Fibroblast of gingiva (primary cell): ENCODE measurements at regions not wholly inside any gene's neighbourhood (a gene's known extent, or its start where the extent isn't known, plus 50 kb on each side); places are given as distances from the start of the nearest gene placed in this dataset.
"Not testable (repeated sequence)": the region's sequence is repeated elsewhere in the genome, so short reads cannot be mapped to it uniquely, and the experiment has no call there.

ENCODE experiments used
- DNase-seq: peaks from one replicate; pipeline ENCODE4 v3.0.0-alpha.2; 2011; ENCODE audit warnings: low read depth

- not testable (repeated sequence) for DNase-seq
These were observed 107.3 kb upstream of the IKBKE start for GRCh38 chr1:206362994-206363393.

GRCh38 chr1:206365271-206365670 lies 105.0 kb upstream of the IKBKE start:
- peak; percentile 34 for DNase-seq

GRCh38 chr1:206366131-206366530 lies 104.1 kb upstream of the IKBKE start:
- peak; percentile 66 for DNase-seq

GRCh38 chr1:206366772-206367171 lies 103.5 kb upstream of the IKBKE start:
- not testable (repeated sequence) for DNase-seq

- DNase-seq, result not testable (repeated sequence)
These were observed 102.2 kb upstream of the IKBKE start for GRCh38 chr1:206367955-206368622.

- DNase-seq, result not testable (repeated sequence)
These were observed 95.6 kb upstream of the IKBKE start for GRCh38 chr1:206374725-206375124.

- not testable (repeated sequence) for DNase-seq
These were observed 94.7 kb upstream of the IKBKE start for GRCh38 chr1:206375552-206375951.

GRCh38 chr1:206378506-206378905 lies 91.8 kb upstream of the IKBKE start:
- not testable (repeated sequence) for DNase-seq

- DNase-seq, result not testable (repeated sequence)
These were observed 91.0 kb upstream of the IKBKE start for GRCh38 chr1:206379245-206379644.

- peak; percentile 64 for DNase-seq
These were observed 90.0 kb upstream of the IKBKE start for GRCh38 chr1:206380163-206380790.

- DNase-seq, result peak; percentile 54
These were observed 89.3 kb upstream of the IKBKE start for GRCh38 chr1:206380791-206381610.

GRCh38 chr1:206384029-206384807 lies 86.1 kb upstream of the IKBKE start:
- DNase-seq, result peak; percentile 93

GRCh38 chr1:206384891-206385290 lies 85.4 kb upstream of the IKBKE start:
- not testable (repeated sequence) for DNase-seq

GRCh38 chr1:206387631-206388030 lies 82.6 kb upstream of the IKBKE start:
- not testable (repeated sequence) for DNase-seq

GRCh38 chr1:206391903-206392302 lies 78.4 kb upstream of the IKBKE start:
- not testable (repeated sequence) for DNase-seq

GRCh38 chr1:206397501-206397900 lies 72.8 kb upstream of the IKBKE start:
- not testable (repeated sequence) for DNase-seq

- DNase-seq, result not testable (repeated sequence)
These were observed 72.0 kb upstream of the IKBKE start for GRCh38 chr1:206398261-206398660.

- DNase-seq, result not testable (repeated sequence)
These were observed 66.5 kb upstream of the IKBKE start for GRCh38 chr1:206403612-206404307.

GRCh38 chr1:206404309-206405027 lies 65.8 kb upstream of the IKBKE start:
- DNase-seq, result not testable (repeated sequence)

- DNase-seq, result not testable (repeated sequence)
These were observed 65.0 kb upstream of the IKBKE start for GRCh38 chr1:206405282-206405681.
